HG03045 (cell line): ENCODE measurements at regions not wholly inside any gene's neighbourhood (a gene's known extent, or its start where the extent isn't known, plus 50 kb on each side); places are given as distances from the start of the nearest gene placed in this dataset.
"Not testable (repeated sequence)": the region's sequence is repeated elsewhere in the genome, so short reads cannot be mapped to it uniquely, and the experiment has no call there.

ENCODE experiments used
- ATAC-seq: cut with Tn5 transposase; IDR thresholded peaks from one replicate; pipeline ENCODE4 v1.9.1; 2021; ENCODE audit warnings: mild to moderate bottlenecking, moderate library complexity; ENCODE audit not compliant: unreplicated experiment

DNA sequence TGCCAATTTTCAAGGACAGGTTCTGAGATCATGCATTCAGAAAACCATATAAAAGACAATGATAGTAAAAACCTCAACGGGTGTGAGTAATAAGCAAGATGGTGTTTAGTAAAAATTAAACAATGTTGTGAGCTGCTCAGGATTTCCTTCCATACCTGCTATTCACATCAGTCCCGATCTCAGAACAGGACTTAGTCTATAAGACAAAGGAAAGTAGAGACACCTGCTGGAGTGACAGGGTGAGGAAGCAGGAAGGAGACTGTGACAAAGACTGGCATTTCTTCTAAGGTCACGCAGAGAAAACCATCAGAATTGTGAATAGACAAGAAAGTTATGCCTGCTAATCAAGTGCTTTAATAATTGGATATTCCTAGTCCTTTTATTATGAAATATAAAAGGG lies 648.0 kb downstream of the DACH1 start:
- no peak for ATAC-seq

- no peak for ATAC-seq
Observed at GRCh38 chr13:71217827-71218226, 649.2 kb downstream of the DACH1 start.

GRCh38 chr13:71214821-71215220 lies 652.2 kb downstream of the DACH1 start:
- ATAC-seq, result no peak

- no peak for ATAC-seq
Observed at GRCh38 chr13:71214357-71214756, 652.6 kb downstream of the DACH1 start.

- ATAC-seq, result no peak
Observed at GRCh38 chr13:71213252-71213821, 653.7 kb downstream of the DACH1 start.

- ATAC-seq, result no peak
Observed at GRCh38 chr13:71210861-71211260, 656.1 kb downstream of the DACH1 start.

DNA sequence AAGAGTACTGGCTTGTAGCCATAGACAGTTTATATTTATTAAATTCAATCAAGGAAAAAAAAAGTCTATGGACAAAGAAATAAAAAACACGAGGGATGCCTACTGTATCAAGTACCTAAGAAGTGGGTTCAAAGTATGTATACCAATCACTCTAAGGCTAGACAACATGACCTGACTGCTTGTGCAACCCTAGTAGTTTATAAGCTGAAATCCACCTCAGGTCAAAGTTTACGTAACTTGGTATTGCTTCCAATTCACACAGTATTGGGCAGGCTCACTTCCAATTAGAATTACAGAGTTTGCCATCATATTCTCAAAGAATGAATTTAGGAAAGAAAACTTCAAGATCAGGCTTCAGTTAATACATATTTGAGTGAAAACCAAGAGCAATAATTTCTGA lies 657.8 kb downstream of the DACH1 start:
- ATAC-seq, result no peak

GRCh38 chr13:71184583-71184982 lies 682.4 kb downstream of the DACH1 start:
- not testable (repeated sequence) for ATAC-seq

- not testable (repeated sequence) for ATAC-seq
Observed at GRCh38 chr13:71183352-71183751, 683.7 kb downstream of the DACH1 start.

- no peak for ATAC-seq
Observed at GRCh38 chr13:71171740-71172139, 695.3 kb downstream of the DACH1 start.

DNA sequence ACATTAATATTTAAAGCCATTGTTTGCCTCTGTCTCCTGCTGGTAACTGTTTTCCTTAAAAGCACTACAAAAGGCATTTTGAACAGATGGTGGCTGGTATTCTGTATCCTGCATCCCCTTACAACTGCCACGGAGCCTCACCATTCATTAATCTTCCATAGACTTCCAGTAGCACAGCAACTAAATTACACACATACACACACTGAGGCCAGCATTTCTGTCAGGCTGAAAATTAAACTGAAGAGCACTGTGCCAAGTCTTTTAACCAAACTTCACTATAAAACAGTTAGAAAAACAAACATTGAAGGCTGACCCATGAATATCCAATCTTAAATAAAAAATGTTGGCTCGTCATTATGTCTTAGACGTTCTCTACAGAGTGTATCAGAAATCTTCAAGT lies 697.8 kb downstream of the DACH1 start:
- ATAC-seq, result no peak

DNA sequence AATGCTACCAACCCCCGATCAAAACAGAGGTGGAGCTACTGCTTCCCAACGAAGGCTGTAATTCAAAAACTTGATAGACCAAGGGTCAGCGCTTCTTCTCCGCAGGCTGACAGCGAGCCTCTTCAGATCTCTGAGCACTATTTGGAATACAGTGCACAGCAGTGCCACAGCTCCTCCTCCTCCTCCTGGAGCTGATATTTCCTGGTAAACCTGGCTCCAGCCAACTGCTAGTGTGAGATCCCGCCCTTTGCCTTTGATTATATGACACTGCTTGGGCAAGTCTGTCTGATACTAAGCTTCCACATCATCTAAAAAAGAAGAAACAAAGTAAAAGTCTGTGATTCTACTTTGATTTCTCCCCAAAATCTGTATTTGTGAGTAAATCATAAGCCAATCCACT lies 710.5 kb downstream of the DACH1 start:
- no peak for ATAC-seq

- no peak for ATAC-seq
Observed at GRCh38 chr13:71149498-71150363, 717.3 kb downstream of the DACH1 start.

DNA sequence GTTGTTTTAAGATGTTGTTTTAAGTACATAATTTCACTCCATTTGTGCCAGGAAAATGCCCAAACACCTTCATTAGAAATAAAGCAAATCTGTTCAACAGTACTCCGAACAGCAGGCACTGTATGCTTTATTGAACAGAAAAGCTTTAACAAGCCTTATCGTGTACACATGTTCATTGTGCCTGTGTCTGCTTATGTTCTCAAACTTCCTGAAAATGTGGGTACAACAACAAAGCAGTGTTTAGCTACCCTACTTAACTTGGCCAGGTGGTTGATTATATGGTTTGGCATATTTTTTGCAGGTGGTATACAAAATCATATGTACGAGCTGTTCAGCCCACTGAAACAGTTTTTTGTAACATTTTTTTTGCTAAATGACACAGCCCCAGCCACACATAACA lies 718.0 kb downstream of the DACH1 start:
- no peak for ATAC-seq

DNA sequence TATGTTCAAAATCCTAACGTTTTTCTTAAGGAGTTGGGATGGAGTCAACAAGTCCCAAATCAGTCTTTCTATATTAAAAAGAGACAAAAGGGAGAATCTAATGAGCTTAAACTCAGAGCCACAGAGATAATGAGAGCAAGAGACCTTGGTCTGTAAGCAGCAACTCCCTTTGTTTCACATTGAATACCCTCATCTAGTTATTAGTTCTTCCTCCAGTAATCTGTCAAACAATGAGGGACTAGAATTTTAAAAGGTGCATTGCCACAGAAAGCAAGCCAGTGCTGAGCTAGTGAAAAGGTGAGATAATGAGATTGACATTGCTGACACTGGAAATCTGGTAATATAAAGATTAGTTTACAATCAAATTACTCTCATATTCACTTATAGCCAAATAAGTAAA lies 718.6 kb downstream of the DACH1 start:
- no peak for ATAC-seq

- no peak for ATAC-seq
Observed at GRCh38 chr13:71144883-71145282, 722.1 kb downstream of the DACH1 start.

GRCh38 chr13:71137101-71137500 lies 729.9 kb downstream of the DACH1 start:
- ATAC-seq, result no peak

GRCh38 chr13:71124230-71124629 lies 742.8 kb downstream of the DACH1 start:
- ATAC-seq, result no peak

- no peak for ATAC-seq
Observed at GRCh38 chr13:71118779-71119364, 748.1 kb downstream of the DACH1 start.

DNA sequence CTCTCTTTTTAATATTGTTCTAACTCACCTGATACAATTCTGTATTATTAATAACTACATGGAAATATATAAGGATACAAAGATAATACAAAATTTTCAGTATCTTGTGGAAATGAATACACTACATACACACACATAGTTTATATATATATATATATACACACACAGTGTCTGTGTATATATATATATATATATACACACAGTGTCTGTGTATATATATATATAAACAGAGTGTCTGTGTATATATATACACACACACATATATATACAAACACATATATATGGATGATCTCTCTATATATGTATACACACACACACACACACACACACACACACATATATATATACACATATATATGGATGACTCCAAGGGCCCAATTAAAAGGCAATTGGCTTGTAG lies 749.1 kb downstream of the DACH1 start:
- no peak for ATAC-seq

GRCh38 chr13:71115301-71115700 lies 751.7 kb downstream of the DACH1 start:
- ATAC-seq, result no peak

DNA sequence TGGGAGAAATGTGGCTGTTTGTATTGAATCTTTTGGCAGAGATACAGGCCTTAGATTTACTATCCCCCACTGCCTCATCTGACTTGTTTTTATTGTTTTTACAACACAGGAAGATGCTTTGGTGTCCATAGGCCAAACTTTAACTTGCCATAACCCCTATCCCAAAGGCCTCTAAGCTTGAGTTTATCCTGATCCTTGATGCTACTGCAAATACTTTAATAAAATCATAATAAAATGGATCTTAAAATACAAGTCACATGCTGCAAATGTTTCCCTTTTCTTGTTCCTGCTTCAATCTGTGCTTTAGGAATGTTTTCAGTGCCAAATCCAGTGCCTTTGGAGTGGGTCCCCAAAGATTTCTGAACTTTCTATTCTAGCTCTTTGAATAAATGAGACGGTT lies 770.6 kb downstream of the DACH1 start:
- ATAC-seq, result no peak
